ENCODE measurements at regions not wholly inside any gene's neighbourhood (a gene's known extent, or its start where the extent isn't known, plus 50 kb on each side); places are given as distances from the start of the nearest gene placed in this dataset.

GRCh38 chr15:91530956-91531582 is 322.4 kb upstream of the SLCO3A1 start:
- TF ChIP-seq RCOR1 (IDR thresholded peaks at IDR 0.05; ENCODE audit: low read length): no peak
- no peak for TF ChIP-seq EP300 (IDR thresholded peaks at IDR 0.05; ENCODE audit: borderline replicate concordance in 1 of 2, low read depth in 1 of 2, low read length in 1 of 2)
- TF ChIP-seq GATA2 (CRISPR knock-in tag; IDR thresholded peaks at IDR 0.05): no peak
- TF ChIP-seq FOSL2 (IDR thresholded peaks at IDR 0.05; ENCODE audit: borderline replicate concordance, low read depth): no peak
- no peak for TF ChIP-seq SMC3 (IDR thresholded peaks at IDR 0.05; ENCODE audit: low read depth, low read length)
- no peak for TF ChIP-seq ZBTB33 (IDR thresholded peaks at IDR 0.05; ENCODE audit: borderline replicate concordance, low read depth)
- no peak for TF ChIP-seq POLR2AphosphoS5 (IDR thresholded peaks at IDR 0.05; ENCODE audit: low read depth, low read length)
- Histone ChIP-seq H3K9me3 (no peaks in the 10 kb centered on the region), H3K9ac (no peak overlapping the region), H3K27ac (ENCODE audit: low read depth in 2 of 2, low read length in 1 of 2) (no peak overlapping the region), H3K79me2 (ENCODE audit: insufficient read depth) (no peaks in the 10 kb centered on the region), H3F3A (replicated peaks; ENCODE audit: insufficient read depth) (peaks cover 6% of the 10 kb centered on the region), H3K4me3 (ENCODE audit: low read depth in 2 of 2, low read length in 1 of 2) (no peak overlapping the region), H2AFZ (ENCODE audit: low read depth) (no peak overlapping the region), H3K4me2 (no peak overlapping the region), H3K36me3 (replicated peaks in 1 of 2; ENCODE audit: control insufficient read depth in 1 of 2, insufficient read depth in 2 of 2, low read length in 1 of 2) (no peaks in the 10 kb centered on the region), H3K4me1 (ENCODE audit: control insufficient read depth in 1 of 2, insufficient read depth in 2 of 2, low read depth in 1 of 2, low read length in 1 of 2) (peaks cover 1 to 7% of the 10 kb centered on the region in 2 experiments), H3K9me2 (no peaks in the 10 kb centered on the region), H4K20me1 (ENCODE audit: insufficient read depth) (no peaks in the 10 kb centered on the region), H3K27me3 (ENCODE audit: insufficient read depth) (no peaks in the 10 kb centered on the region)
- no peak for DNase-seq
- CTCF ChIA-PET: interaction anchor here (1.2 kb wide), 1 partner anchor 229 kb away, joined by 3 read pairs; no protein-coding TSS in a partner anchor
- POLR2A ChIA-PET: no interaction called here
- 91% methylated on average over 9 of the region's 9 CpGs for WGBS (ENCODE audit: low lambda C conversion rate)

- H3K4me3 ChIP-seq (ENCODE audit: low read depth in 2 of 2, low read length in 1 of 2): no peak overlapping the region
- ChIA-PET POLR2A (no interaction called here), CTCF (no interaction called here)
- H3K36me3 ChIP-seq (replicated peaks in 1 of 2; ENCODE audit: control insufficient read depth in 1 of 2, insufficient read depth in 2 of 2, low read length in 1 of 2): no peaks in the 10 kb centered on the region
- no peak overlapping the region for H2AFZ ChIP-seq (ENCODE audit: low read depth)
- peaks cover 13 to 22% of the 10 kb centered on the region in 2 experiments for H3K4me1 ChIP-seq (ENCODE audit: control insufficient read depth in 1 of 2, insufficient read depth in 2 of 2, low read depth in 1 of 2, low read length in 1 of 2)
- peaks cover 17% of the 10 kb centered on the region for H3F3A ChIP-seq (replicated peaks; ENCODE audit: insufficient read depth)
- no peak overlapping the region for H3K9ac ChIP-seq
- WGBS (ENCODE audit: low lambda C conversion rate): 96% methylated on average over 2 of the region's 2 CpGs
- no peaks in the 10 kb centered on the region for H3K79me2 ChIP-seq (ENCODE audit: insufficient read depth)
- 0 out of 2 replicates have a peak, but pooled peaks cover 4% of the 10 kb centered on the region for H4K20me1 ChIP-seq (ENCODE audit: insufficient read depth)
- no peak overlapping the region for H3K27ac ChIP-seq (ENCODE audit: low read depth in 2 of 2, low read length in 1 of 2)
- H3K9me3 ChIP-seq: no peaks in the 10 kb centered on the region
- DNase-seq: no peak
- TF ChIP-seq NFIC (IDR thresholded peaks at IDR 0.05; ENCODE audit: borderline replicate concordance): no peak
- no peak for TF ChIP-seq MEF2A (IDR thresholded peaks at IDR 0.05; ENCODE audit: borderline replicate concordance, low read depth)
- no peak for TF ChIP-seq MXI1 (IDR thresholded peaks at IDR 0.05; ENCODE audit: low read depth, low read length)
- TF ChIP-seq GATA2 (CRISPR knock-in tag; IDR thresholded peaks at IDR 0.05): no peak
- TF ChIP-seq PBX3 (IDR thresholded peaks at IDR 0.05): no peak
- TF ChIP-seq REST (IDR thresholded peaks at IDR 0.05; ENCODE audit: low read depth, low read length): no peak
- TF ChIP-seq FOXJ3 (CRISPR knock-in tag; IDR thresholded peaks at IDR 0.05): no peak
- no peak for TF ChIP-seq JUND (IDR thresholded peaks at IDR 0.05)
- no peak for TF ChIP-seq GABPA (IDR thresholded peaks at IDR 0.05; ENCODE audit: low read depth)
- no peak for TF ChIP-seq RAD21 (IDR thresholded peaks at IDR 0.05; ENCODE audit: low read length)
- no peak for TF ChIP-seq TCF12 (IDR thresholded peaks at IDR 0.05)
- TF ChIP-seq TAF1 (IDR thresholded peaks at IDR 0.05; ENCODE audit: borderline replicate concordance, low read depth, low read length): no peak
- no peaks in the 10 kb centered on the region for H3K9me2 ChIP-seq
- no peaks in the 10 kb centered on the region for H3K27me3 ChIP-seq (ENCODE audit: insufficient read depth)
- H3K4me2 ChIP-seq: no peak overlapping the region
Observed at GRCh38 chr15:91534235-91534634, 319.3 kb upstream of the SLCO3A1 start.
